ENCODE measurements at regions not wholly inside any gene's neighbourhood (a gene's known extent, or its start where the extent isn't known, plus 50 kb on each side); places are given as distances from the start of the nearest gene placed in this dataset.

GRCh38 chr14:73800970-73801515, 50.6 kb upstream of the PTGR2 start:
- Histone ChIP-seq H3K27ac (no peak overlapping the region), H3K4me3 (no peak overlapping the region), H3K27me3 (no peaks in the 10 kb centered on the region), H3K9me3 (no peaks in the 10 kb centered on the region), H3K4me1 (peaks cover 0 to 6% (median 0%) of the 10 kb centered on the region in 12 donors), H3K36me3 (peaks cover 0 to 21% (median 0%) of the 10 kb centered on the region in 9 donors)
- WGBS, 4 donors: 93 to 96% (median 95%) methylated on average over 7 of the region's 7 CpGs
- intact Hi-C loops (cut with DNase I): no loop called here
- DNase-seq (no peak), ATAC-seq (no peak)
- TF ChIP-seq CTCF (IDR thresholded peaks at IDR 0.05) (no peak), POLR2A (IDR thresholded peaks at IDR 0.05) (no peak)

GRCh38 chr14:73797543-73798265, 53.9 kb upstream of the PTGR2 start:
- ATAC-seq (no peak), DNase-seq (no peak)
- TF ChIP-seq CTCF (IDR thresholded peaks at IDR 0.05): no peak
- TF ChIP-seq POLR2A (IDR thresholded peaks at IDR 0.05): no peak
- intact Hi-C loops (cut with DNase I): no loop called here
- Histone ChIP-seq H3K4me1 (peaks cover 0 to 17% (median 8%) of the 10 kb centered on the region in 12 donors), H3K27me3 (no peaks in the 10 kb centered on the region), H3K36me3 (peaks cover 0 to 15% (median 0%) of the 10 kb centered on the region in 9 donors), H3K4me3 (no peak overlapping the region), H3K27ac (no peak overlapping the region), H3K9me3 (no peaks in the 10 kb centered on the region)
- 76 to 86% (median 84%) methylated on average over 4 of the region's 4 CpGs for WGBS, 4 donors

- Histone ChIP-seq H3K9me3 (no peaks in the 10 kb centered on the region), H3K27me3 (no peaks in the 10 kb centered on the region), H3K27ac (no peak overlapping the region), H3K4me1 (peaks cover 0 to 17% (median 7%) of the 10 kb centered on the region in 12 donors), H3K36me3 (peaks cover 0 to 15% (median 0%) of the 10 kb centered on the region in 9 donors), H3K4me3 (no peak overlapping the region)
- intact Hi-C loops (cut with DNase I): no loop called here
- TF ChIP-seq POLR2A (IDR thresholded peaks at IDR 0.05) (no peak), CTCF (IDR thresholded peaks at IDR 0.05) (no peak)
- DNase-seq: no peak
- no peak for ATAC-seq
- WGBS, 4 donors: 90 to 100% (median 96%) methylated on average over 4 of the region's 4 CpGs
Observed at GRCh38 chr14:73796893-73797542, 54.6 kb upstream of the PTGR2 start.

- no peak for TF ChIP-seq POLR2A (IDR thresholded peaks at IDR 0.05)
- Histone ChIP-seq H3K27ac (no peak overlapping the region), H3K9me3 (no peaks in the 10 kb centered on the region), H3K36me3 (peaks cover 0 to 9% (median 0%) of the 10 kb centered on the region in 9 donors), H3K4me3 (no peak overlapping the region), H3K27me3 (no peaks in the 10 kb centered on the region), H3K4me1 (peaks cover 0 to 18% (median 7%) of the 10 kb centered on the region in 12 donors)
- DNase-seq: no peak
- intact Hi-C loops (cut with DNase I): no loop called here
- no peak for ATAC-seq
- WGBS, 4 donors: 88 to 95% (median 94%) methylated on average over 2 of the region's 2 CpGs
Observed at GRCh38 chr14:73796415-73796814, 55.2 kb upstream of the PTGR2 start.

All from heart left ventricle (tissue), 16 donors.